Psoas muscle (tissue), 7 donors: ENCODE measurements at regions not wholly inside any gene's neighbourhood (a gene's known extent, or its start where the extent isn't known, plus 50 kb on each side); places are given as distances from the start of the nearest gene placed in this dataset.

Experiments used
- ATAC-seq, 4 donors: fragments of 200-7000 bp; cut with Tn5 transposase; one replicate each; pipeline ENCODE4 v1.9.1; 2020; ENCODE audit warnings: moderate library complexity in 3 of 4, mild to moderate bottlenecking in 2 of 4
- DNase-seq, 2 donors: peaks; one replicate each; pipeline ENCODE4 v3.0.0-alpha.2; 2020
- H3K27ac ChIP-seq: fragments of 200-600 bp; one replicate; pipeline ENCODE4 v1.8.0; 2022
- H3K27me3 ChIP-seq, 3 donors: fragments of 200-600 bp in 1 of 3; one replicate each; pipeline versions ENCODE4 v1.6.1 to v1.8.0; 2013 to 2022; ENCODE audit warnings: low read length in 2 of 3, mild to moderate bottlenecking in 2 of 3, moderate library complexity in 1 of 3; ENCODE audit not compliant: insufficient read depth in 3 of 3
- H3K36me3 ChIP-seq, 2 donors: fragments of 200-600 bp in 1 of 2; one replicate each; pipeline versions ENCODE4 v1.6.1 to v1.8.0; 2013 to 2022; ENCODE audit warnings: low read depth in 1 of 2, mild to moderate bottlenecking in 1 of 2, moderate library complexity in 1 of 2; ENCODE audit not compliant: insufficient read depth in 1 of 2
- H3K4me1 ChIP-seq: fragments of 200-600 bp; one replicate; pipeline ENCODE4 v1.8.0; 2022
- H3K4me3 ChIP-seq: fragments of 200-600 bp; one replicate; pipeline ENCODE4 v1.8.0; 2022; ENCODE audit warnings: mild to moderate bottlenecking
- H3K9me3 ChIP-seq: fragments of 200-600 bp; one replicate; pipeline ENCODE4 v1.8.0; 2022
- CTCF ChIP-seq: fragments of 200-600 bp; IDR thresholded peaks from one replicate; pipeline ENCODE4 v1.8.0; 2022; ENCODE audit warnings: antibody characterized with exemption
- WGBS, 3 donors: extraction: QIAGEN DNeasy Blood & Tissue Kit; methylation state at CpG; one replicate each; pipeline versions ENCODE4 v1.1.6 to v1.1.7; 2013; 5-methylcytosine and 5-hydroxymethylcytosine counted together
- intact Hi-C, 2 donors: fragments of 100-400 bp; cut with DNase I; formaldehyde crosslinking; loops; one replicate each; pipeline versions ENCODE4 v1.11.0 to v1.14.2; 2022
- donor health status: healthy with polysubstance abuse.
- donor health status: DM: no; HTN: no; CAD: no; lungs with moderate emphysema.
- donor health status: Bipolar disorder and iron deficiency.
- donor health status: healthy.
- donor health status: DM: yes; HTN: yes; CAD: no.
- donor health status: DM: no; HTN: no; CAD: no.
- donor health status: DM: yes; HTN: yes; CAD: no.

- no peak for DNase-seq
- H3K36me3 ChIP-seq = no peaks in the 10 kb centered on the region
- H3K27ac ChIP-seq = no peak overlapping the region
- intact Hi-C loops = no loop called here
- WGBS, 3 donors = 86 to 88% (median 86%) methylated on average over 10 of the region's 10 CpGs
- no peaks in the 10 kb centered on the region for H3K4me1 ChIP-seq
- TF ChIP-seq CTCF = no peak
- no peak for ATAC-seq
- no peak overlapping the region for H3K4me3 ChIP-seq
- no peaks in the 10 kb centered on the region for H3K27me3 ChIP-seq
- no peaks in the 10 kb centered on the region for H3K9me3 ChIP-seq
Measured at GRCh38 chr9:28056006-28056405, 482.7 kb upstream of the C9orf72 start.

GRCh38 chr9:28056466-28056865 is 483.2 kb upstream of the C9orf72 start:
- Histone ChIP-seq H3K27me3 (no peaks in the 10 kb centered on the region), H3K36me3 (no peaks in the 10 kb centered on the region), H3K9me3 (no peaks in the 10 kb centered on the region), H3K4me1 (no peaks in the 10 kb centered on the region), H3K27ac (no peak overlapping the region), H3K4me3 (no peak overlapping the region)
- intact Hi-C loops = no loop called here
- DNase-seq (no peak), ATAC-seq (no peak)
- 68 to 73% (median 71%) methylated on average over 1 of the region's 1 CpG for WGBS, 3 donors
- TF ChIP-seq CTCF = no peak

GRCh38 chr9:28059192-28059591 is 485.9 kb upstream of the C9orf72 start:
- no peaks in the 10 kb centered on the region for H3K4me1 ChIP-seq
- no peak for TF ChIP-seq CTCF
- 78 to 81% (median 79%) methylated on average over 8 of the region's 8 CpGs for WGBS, 3 donors
- ATAC-seq (no peak), DNase-seq (peak in 1 of 2 donors; percentile 42)
- no peaks in the 10 kb centered on the region for H3K9me3 ChIP-seq
- no peak overlapping the region for H3K4me3 ChIP-seq
- no peaks in the 10 kb centered on the region for H3K36me3 ChIP-seq
- intact Hi-C loops = no loop called here
- H3K27ac ChIP-seq = no peak overlapping the region
- no peaks in the 10 kb centered on the region for H3K27me3 ChIP-seq

GRCh38 chr9:28064241-28064815 is 491.0 kb upstream of the C9orf72 start:
- Histone ChIP-seq H3K4me3 (no peak overlapping the region), H3K27ac (no peak overlapping the region), H3K4me1 (no peaks in the 10 kb centered on the region), H3K9me3 (no peaks in the 10 kb centered on the region), H3K36me3 (no peaks in the 10 kb centered on the region), H3K27me3 (no peaks in the 10 kb centered on the region)
- no peak for ATAC-seq
- intact Hi-C loops = no loop called here
- 44 to 53% (median 49%) methylated on average over 9 of the region's 9 CpGs for WGBS, 3 donors
- no peak for DNase-seq
- TF ChIP-seq CTCF = no peak

GRCh38 chr9:28073270-28073669 is 500.0 kb upstream of the C9orf72 start:
- no peak overlapping the region for H3K27ac ChIP-seq
- H3K9me3 ChIP-seq = no peaks in the 10 kb centered on the region
- no peaks in the 10 kb centered on the region for H3K27me3 ChIP-seq
- no peak overlapping the region for H3K4me3 ChIP-seq
- intact Hi-C loops = loop anchor here in 1 of 2 donors (10.0 kb wide), 1 partner anchor 348 kb away; no protein-coding TSS in a partner anchor
- DNase-seq (no peak), ATAC-seq (no peak)
- peak; percentile 15 for TF ChIP-seq CTCF
- no peaks in the 10 kb centered on the region for H3K36me3 ChIP-seq
- WGBS, 3 donors = 21 to 31% (median 31%) methylated on average over 1 of the region's 1 CpG
- H3K4me1 ChIP-seq = no peaks in the 10 kb centered on the region
